ENCODE measurements at regions not wholly inside any gene's neighbourhood (a gene's known extent, or its start where the extent isn't known, plus 50 kb on each side); places are given as distances from the start of the nearest gene placed in this dataset.

DNA sequence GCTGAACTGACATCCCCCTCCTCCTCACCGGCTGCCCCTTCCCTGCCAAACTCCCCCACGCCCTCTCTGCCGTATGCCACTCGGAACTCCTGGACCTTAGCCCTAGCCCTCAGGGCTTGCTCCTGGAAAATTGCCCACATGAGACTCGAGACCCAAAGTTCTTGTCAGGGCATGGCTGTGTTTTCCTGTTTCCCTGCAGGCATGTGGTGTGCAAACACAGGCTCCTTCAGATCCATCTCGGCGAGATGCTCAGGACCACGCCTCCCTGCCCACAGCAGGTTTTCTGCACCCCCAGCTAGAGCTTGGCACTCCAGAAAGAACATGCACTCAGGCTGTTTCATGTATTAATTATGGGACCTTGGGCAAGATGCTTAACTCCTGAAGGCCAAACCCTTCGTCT lies 1480.4 kb downstream of the BRD1 start:
- intact Hi-C loops (cut with DNase I; ENCODE audit: low total_unique reads): no loop called here
- Histone ChIP-seq H3K27me3 (replicated peaks in 1 of 7) (peaks cover 0 to 39% (median 0%) of the 10 kb centered on the region in 7 donors), H3K9me3 (no peaks in the 10 kb centered on the region), H3K36me3 (no peaks in the 10 kb centered on the region), H3K4me3 (no peak overlapping the region), H3K4me1 (no peaks in the 10 kb centered on the region), H3K27ac (no peak overlapping the region)
- 73 to 81% (median 77%) methylated on average over 9 of the region's 9 CpGs for WGBS, 5 donors
- no peak for DNase-seq
- TF ChIP-seq, protein P1, sequence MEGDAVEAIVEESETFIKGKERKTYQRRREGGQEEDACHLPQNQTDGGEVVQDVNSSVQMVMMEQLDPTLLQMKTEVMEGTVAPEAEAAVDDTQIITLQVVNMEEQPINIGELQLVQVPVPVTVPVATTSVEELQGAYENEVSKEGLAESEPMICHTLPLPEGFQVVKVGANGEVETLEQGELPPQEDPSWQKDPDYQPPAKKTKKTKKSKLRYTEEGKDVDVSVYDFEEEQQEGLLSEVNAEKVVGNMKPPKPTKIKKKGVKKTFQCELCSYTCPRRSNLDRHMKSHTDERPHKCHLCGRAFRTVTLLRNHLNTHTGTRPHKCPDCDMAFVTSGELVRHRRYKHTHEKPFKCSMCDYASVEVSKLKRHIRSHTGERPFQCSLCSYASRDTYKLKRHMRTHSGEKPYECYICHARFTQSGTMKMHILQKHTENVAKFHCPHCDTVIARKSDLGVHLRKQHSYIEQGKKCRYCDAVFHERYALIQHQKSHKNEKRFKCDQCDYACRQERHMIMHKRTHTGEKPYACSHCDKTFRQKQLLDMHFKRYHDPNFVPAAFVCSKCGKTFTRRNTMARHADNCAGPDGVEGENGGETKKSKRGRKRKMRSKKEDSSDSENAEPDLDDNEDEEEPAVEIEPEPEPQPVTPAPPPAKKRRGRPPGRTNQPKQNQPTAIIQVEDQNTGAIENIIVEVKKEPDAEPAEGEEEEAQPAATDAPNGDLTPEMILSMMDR (IDR thresholded peaks at IDR 0.05 in 8 of 11, conservative IDR thresholded peaks at IDR 0.05 in 3 of 11): no peak
- no peak for TF ChIP-seq POLR2AphosphoS5 (IDR thresholded peaks at IDR 0.05)

DNA sequence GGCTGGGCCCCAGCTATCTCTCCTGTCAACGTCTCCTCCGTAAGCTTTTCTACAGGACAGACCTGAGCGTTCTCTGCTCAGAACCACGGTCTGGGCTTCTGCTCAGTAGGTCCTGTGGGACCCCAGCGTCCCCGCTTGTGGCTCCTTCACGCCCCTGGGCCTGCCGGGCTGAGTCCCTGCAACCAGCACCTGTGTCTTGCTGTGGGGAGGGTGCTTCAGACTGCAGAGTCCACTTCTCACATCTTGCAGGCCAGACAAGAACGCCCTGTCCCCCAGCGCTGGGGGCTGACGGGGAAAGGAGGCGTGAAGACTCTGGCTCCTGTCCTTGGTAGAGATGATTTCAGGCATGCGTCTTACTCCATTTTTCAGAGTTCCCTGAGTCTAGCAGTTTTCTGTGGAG lies 1480.8 kb downstream of the BRD1 start:
- peak; percentile 43 for DNase-seq
- Histone ChIP-seq H3K4me1 (no peaks in the 10 kb centered on the region), H3K27ac (no peak overlapping the region), H3K27me3 (replicated peaks in 1 of 7) (peaks cover 0 to 39% (median 0%) of the 10 kb centered on the region in 7 donors), H3K36me3 (no peaks in the 10 kb centered on the region), H3K4me3 (no peak overlapping the region), H3K9me3 (no peaks in the 10 kb centered on the region)
- intact Hi-C loops (cut with DNase I; ENCODE audit: low total_unique reads): no loop called here
- 81 to 89% (median 85%) methylated on average over 12 to 13 of the region's 13 CpGs for WGBS, 5 donors
- TF ChIP-seq, protein P1 (IDR thresholded peaks at IDR 0.05 in 8 of 11, conservative IDR thresholded peaks at IDR 0.05 in 3 of 11): no peak
- TF ChIP-seq POLR2A (IDR thresholded peaks at IDR 0.05): no peak
- no peak for TF ChIP-seq POLR2AphosphoS5 (IDR thresholded peaks at IDR 0.05)

DNA sequence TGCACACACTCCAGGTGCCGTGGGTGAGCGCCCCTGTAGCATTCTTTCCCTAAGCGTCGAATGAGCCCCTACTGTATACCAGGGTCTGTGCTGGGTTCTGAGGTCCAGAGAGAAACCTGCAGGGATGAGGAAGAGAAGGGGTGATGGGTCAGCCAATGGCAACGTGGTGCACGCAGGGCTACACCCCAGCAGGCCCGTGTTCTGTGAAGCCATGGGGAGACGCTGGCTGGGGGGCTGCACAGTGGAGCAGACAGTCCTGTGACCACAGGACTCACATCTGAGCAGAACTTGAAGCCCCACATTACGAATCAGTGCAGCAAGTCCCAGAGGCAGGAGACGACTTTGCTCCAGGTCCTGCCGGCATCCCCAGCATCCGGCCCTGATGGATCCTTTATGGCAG lies 1481.4 kb downstream of the BRD1 start:
- Histone ChIP-seq H3K4me1 (peaks cover 0 to under 1% (median 0%) of the 10 kb centered on the region in 6 donors), H3K27ac (no peak overlapping the region), H3K27me3 (replicated peaks in 1 of 7) (peaks cover 0 to 39% (median 0%) of the 10 kb centered on the region in 7 donors), H3K4me3 (no peak overlapping the region), H3K9me3 (no peaks in the 10 kb centered on the region), H3K36me3 (no peaks in the 10 kb centered on the region)
- peak; percentile 31 for DNase-seq
- 83 to 89% (median 86%) methylated on average over 11 to 12 of the region's 12 CpGs for WGBS, 5 donors
- intact Hi-C loops (cut with DNase I; ENCODE audit: low total_unique reads): no loop called here
- TF ChIP-seq POLR2AphosphoS5 (IDR thresholded peaks at IDR 0.05): no peak
- TF ChIP-seq POLR2A (IDR thresholded peaks at IDR 0.05): no peak
- TF ChIP-seq, protein P1 (IDR thresholded peaks at IDR 0.05 in 8 of 11, conservative IDR thresholded peaks at IDR 0.05 in 3 of 11): no peak

GRCh38 chr22:48345631-48346030 lies 1482.0 kb downstream of the BRD1 start:
- Histone ChIP-seq H3K27me3 (replicated peaks in 1 of 7) (peaks cover 0 to 42% (median 0%) of the 10 kb centered on the region in 7 donors), H3K4me3 (no peak overlapping the region), H3K9me3 (no peaks in the 10 kb centered on the region), H3K27ac (no peak overlapping the region), H3K4me1 (peaks cover 0 to 5% (median 0%) of the 10 kb centered on the region in 6 donors), H3K36me3 (no peaks in the 10 kb centered on the region)
- WGBS, 5 donors: 72 to 78% (median 75%) methylated on average over 11 to 14 of the region's 14 CpGs
- TF ChIP-seq POLR2A (IDR thresholded peaks at IDR 0.05): no peak
- TF ChIP-seq, protein P1 (IDR thresholded peaks at IDR 0.05 in 8 of 11, conservative IDR thresholded peaks at IDR 0.05 in 3 of 11): no peak
- no peak for TF ChIP-seq POLR2AphosphoS5 (IDR thresholded peaks at IDR 0.05)
- intact Hi-C loops (cut with DNase I; ENCODE audit: low total_unique reads): no loop called here
- no peak for DNase-seq

Measured in spleen (tissue), 11 donors.